HFFc6 (cell line): ENCODE measurements at regions not wholly inside any gene's neighbourhood (a gene's known extent, or its start where the extent isn't known, plus 50 kb on each side); places are given as distances from the start of the nearest gene placed in this dataset.

ENCODE experiments used
- DNase-seq: peaks from one replicate; pipeline ENCODE4 v3.0.0-alpha.2; 2018
- H3K27ac Mint-ChIP-seq: 2 replicates; pipeline ENCODE4 v1.8.0; 2020; ENCODE audit warnings: mild to moderate bottlenecking, mixed read lengths
- H3K27me3 Mint-ChIP-seq: 2 replicates; pipeline ENCODE4 v1.8.0; 2021; ENCODE audit warnings: mild to moderate bottlenecking, moderate library complexity, mixed read lengths; ENCODE audit not compliant: insufficient read depth
- H3K36me3 Mint-ChIP-seq: 2 replicates; pipeline ENCODE4 v1.8.0; 2021; ENCODE audit warnings: low read depth, mixed read lengths
- H3K4me1 Mint-ChIP-seq: 2 replicates; pipeline ENCODE4 v1.8.0; 2020; ENCODE audit warnings: low read depth, mixed read lengths
- H3K4me3 Mint-ChIP-seq: 2 replicates; pipeline ENCODE4 v1.8.0; 2020; ENCODE audit warnings: mild to moderate bottlenecking, moderate library complexity, mixed read lengths
- H3K9me3 Mint-ChIP-seq: 2 replicates; pipeline ENCODE4 v1.8.0; 2020; ENCODE audit warnings: mild to moderate bottlenecking, mixed read lengths
- TF ChIP-seq, protein P1 (sequence below): fragments of 200-600 bp; sonication (generic); IDR thresholded peaks from 2 replicates; pipeline ENCODE4 v1.5.0; 2021; ENCODE audit warnings: antibody characterized with exemption, mild to moderate bottlenecking

GRCh38 chrX:134741746-134742145 is 55.3 kb downstream of the PABIR2 start:
- Mint-ChIP-seq H3K4me3 (no peak overlapping the region), H3K4me1 (peaks cover 21% of the 10 kb centered on the region), H3K9me3 (no peaks in the 10 kb centered on the region)

DNA sequence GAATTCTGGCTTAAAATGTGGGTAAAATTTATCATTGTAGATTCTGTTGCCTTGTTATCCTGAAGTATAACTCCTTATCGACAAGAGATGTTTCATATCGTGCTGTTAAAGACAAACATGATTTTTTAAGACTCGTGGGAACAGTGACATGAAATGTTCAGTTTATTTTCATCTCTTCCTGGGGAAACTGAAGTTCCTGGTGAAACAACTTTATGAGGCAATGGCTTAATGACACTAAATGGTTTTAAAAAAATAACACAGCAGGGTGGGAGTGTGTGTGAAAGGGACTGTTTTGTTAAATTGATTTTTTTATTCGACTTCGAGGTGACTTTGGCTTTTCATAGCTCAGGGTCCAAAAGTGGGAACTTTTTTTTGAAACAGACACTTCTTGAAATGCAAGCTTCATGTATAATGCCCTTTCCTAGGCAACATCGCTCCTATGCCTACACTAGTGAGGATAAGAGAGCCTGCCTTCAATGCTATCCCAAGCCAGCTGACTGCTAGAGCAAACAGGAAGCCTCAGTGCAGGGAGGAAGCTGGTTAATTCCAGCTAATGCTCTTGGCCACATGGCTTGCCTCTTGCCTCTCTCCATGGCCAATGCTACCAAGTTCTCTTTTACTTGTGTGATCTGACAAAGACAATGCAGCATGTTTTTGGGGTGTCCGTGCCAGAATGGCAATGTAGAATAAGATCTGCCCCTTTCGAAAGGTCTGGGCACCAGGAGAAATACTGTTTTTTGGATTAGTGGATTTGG is 57.8 kb downstream of the PABIR2 start:
- Mint-ChIP-seq H3K36me3 (no peaks in the 10 kb centered on the region), H3K4me3 (no peak overlapping the region), H3K27ac (no peak overlapping the region), H3K27me3 (0 out of 2 replicates have a peak, but pooled peaks cover 2% of the 10 kb centered on the region), H3K4me1 (peaks cover 38% of the 10 kb centered on the region), H3K9me3 (no peaks in the 10 kb centered on the region)
- no peak for DNase-seq
- TF ChIP-seq, protein P1, sequence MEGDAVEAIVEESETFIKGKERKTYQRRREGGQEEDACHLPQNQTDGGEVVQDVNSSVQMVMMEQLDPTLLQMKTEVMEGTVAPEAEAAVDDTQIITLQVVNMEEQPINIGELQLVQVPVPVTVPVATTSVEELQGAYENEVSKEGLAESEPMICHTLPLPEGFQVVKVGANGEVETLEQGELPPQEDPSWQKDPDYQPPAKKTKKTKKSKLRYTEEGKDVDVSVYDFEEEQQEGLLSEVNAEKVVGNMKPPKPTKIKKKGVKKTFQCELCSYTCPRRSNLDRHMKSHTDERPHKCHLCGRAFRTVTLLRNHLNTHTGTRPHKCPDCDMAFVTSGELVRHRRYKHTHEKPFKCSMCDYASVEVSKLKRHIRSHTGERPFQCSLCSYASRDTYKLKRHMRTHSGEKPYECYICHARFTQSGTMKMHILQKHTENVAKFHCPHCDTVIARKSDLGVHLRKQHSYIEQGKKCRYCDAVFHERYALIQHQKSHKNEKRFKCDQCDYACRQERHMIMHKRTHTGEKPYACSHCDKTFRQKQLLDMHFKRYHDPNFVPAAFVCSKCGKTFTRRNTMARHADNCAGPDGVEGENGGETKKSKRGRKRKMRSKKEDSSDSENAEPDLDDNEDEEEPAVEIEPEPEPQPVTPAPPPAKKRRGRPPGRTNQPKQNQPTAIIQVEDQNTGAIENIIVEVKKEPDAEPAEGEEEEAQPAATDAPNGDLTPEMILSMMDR: no peak

More at GRCh38 chrX:134741746-134742145, 55.3 kb downstream of the PABIR2 start:
- H3K27me3 Mint-ChIP-seq: 0 out of 2 replicates have a peak, but pooled peaks cover 2% of the 10 kb centered on the region
- no peak for DNase-seq
- H3K36me3 Mint-ChIP-seq: no peaks in the 10 kb centered on the region
- H3K27ac Mint-ChIP-seq: no peak overlapping the region
- TF ChIP-seq, protein P1: no peak

GRCh38 chrX:134738445-134738844 is 58.6 kb downstream of the PABIR2 start:
- no peak for DNase-seq
- H3K4me3 Mint-ChIP-seq: no peak overlapping the region
- H3K4me1 Mint-ChIP-seq: peaks cover 44% of the 10 kb centered on the region
- TF ChIP-seq, protein P1: no peak
- H3K27me3 Mint-ChIP-seq: 0 out of 2 replicates have a peak, but pooled peaks cover 2% of the 10 kb centered on the region
- no peak overlapping the region for H3K27ac Mint-ChIP-seq
- no peaks in the 10 kb centered on the region for H3K9me3 Mint-ChIP-seq
- no peaks in the 10 kb centered on the region for H3K36me3 Mint-ChIP-seq

DNA sequence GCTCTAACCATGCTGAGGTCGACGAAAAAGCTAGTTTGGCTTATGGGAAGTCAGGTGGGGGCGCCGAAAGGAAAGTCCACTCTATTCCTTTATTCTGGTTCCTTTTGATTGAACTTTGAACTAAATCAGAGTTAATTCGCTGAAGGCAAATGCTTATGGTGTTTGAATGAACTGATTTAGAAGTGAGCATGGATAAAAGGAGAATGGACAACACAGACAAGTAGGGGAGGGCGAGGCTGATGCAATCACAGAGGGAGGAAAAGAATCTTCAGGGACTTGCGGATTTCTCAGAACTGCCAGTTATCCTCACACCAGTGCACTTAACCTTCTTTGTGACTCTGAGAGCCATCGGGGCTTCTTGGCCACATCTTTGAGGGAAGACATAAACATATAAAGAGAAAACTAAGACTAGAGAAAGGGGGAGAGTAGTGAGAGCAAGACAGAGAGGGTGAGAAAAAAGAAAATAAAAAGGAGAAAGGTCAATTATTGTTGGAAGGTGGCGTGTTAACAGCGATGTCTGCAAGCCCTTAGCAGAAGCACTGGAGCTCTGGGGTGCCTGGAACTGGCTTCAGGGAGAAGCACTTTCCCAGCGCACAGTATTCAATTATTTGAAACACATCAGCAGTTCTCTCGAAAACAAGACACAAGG is 59.2 kb downstream of the PABIR2 start:
- Mint-ChIP-seq H3K27me3 (0 out of 2 replicates have a peak, but pooled peaks cover 2% of the 10 kb centered on the region), H3K4me1 (peaks cover 44% of the 10 kb centered on the region), H3K27ac (no peak overlapping the region), H3K36me3 (no peaks in the 10 kb centered on the region), H3K9me3 (no peaks in the 10 kb centered on the region), H3K4me3 (no peak overlapping the region)
- TF ChIP-seq, protein P1: no peak
- no peak for DNase-seq

GRCh38 chrX:134737061-134737460 is 59.9 kb downstream of the PABIR2 start:
- Mint-ChIP-seq H3K4me1 (peaks cover 39% of the 10 kb centered on the region), H3K9me3 (no peaks in the 10 kb centered on the region), H3K36me3 (no peaks in the 10 kb centered on the region), H3K27ac (no peak overlapping the region), H3K27me3 (0 out of 2 replicates have a peak, but pooled peaks cover 2% of the 10 kb centered on the region), H3K4me3 (no peak overlapping the region)
- TF ChIP-seq, protein P1: no peak
- no peak for DNase-seq
